ENCODE measurements at regions not wholly inside any gene's neighbourhood (a gene's known extent, or its start where the extent isn't known, plus 50 kb on each side); places are given as distances from the start of the nearest gene placed in this dataset.

DNA sequence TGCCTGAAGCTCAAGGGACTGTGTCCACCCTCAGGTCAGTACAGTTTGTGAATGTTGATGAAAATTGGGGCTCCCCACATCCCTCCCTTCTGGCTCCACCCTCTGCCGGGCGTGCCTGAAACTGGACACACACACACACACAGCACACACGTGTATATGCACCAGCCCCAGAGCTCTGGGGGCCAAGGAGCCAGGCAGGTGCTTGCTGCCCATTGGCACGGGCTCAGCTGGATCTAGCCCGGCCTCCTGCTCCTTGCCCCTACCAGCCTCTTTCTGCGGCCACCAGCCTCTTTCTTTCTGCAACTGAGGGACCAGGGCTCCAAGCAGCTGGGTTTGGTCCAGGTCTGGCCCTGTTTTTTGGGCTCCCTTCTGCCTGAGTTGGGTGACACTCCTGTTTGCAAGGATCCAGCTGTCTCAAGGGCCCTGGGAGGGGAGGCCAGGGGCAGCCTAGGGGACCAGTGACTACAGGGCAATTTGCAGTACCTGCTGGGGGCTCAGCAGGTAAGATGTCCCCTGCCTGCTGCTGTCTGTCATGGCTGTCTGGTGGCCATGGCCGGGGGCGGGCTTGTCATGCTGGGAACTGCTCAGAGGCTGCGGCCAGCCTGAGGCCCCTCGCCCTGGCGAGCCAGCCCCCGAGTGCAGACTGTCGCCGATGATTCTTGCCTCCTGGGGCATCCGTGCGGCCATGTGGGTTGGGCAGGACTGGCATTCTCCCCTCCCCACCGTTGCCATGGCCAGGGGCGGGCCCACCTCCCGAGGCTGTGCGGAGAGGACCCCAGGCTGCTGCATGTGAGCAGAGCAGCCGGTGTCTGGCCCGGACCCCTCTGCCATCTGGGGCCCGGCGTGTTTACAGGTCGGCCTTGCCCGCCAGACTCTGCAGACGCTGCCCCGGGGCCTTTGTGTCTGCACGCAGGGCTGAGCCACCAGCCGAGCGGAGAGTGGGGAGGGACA is 51.5 kb upstream of the PPARA start:
- no peaks in the 10 kb centered on the region for H3K4me1 ChIP-seq (ENCODE audit: low read length)
- peaks cover 3% of the 10 kb centered on the region for H3K36me3 ChIP-seq (replicated peaks; ENCODE audit: low read depth, low read length)
- H3K9ac ChIP-seq (ENCODE audit: low read length): no peak overlapping the region
- no peak for TF ChIP-seq EZH2phosphoT487 (IDR thresholded peaks at IDR 0.05; ENCODE audit: low read depth)
- TF ChIP-seq, protein P1, sequence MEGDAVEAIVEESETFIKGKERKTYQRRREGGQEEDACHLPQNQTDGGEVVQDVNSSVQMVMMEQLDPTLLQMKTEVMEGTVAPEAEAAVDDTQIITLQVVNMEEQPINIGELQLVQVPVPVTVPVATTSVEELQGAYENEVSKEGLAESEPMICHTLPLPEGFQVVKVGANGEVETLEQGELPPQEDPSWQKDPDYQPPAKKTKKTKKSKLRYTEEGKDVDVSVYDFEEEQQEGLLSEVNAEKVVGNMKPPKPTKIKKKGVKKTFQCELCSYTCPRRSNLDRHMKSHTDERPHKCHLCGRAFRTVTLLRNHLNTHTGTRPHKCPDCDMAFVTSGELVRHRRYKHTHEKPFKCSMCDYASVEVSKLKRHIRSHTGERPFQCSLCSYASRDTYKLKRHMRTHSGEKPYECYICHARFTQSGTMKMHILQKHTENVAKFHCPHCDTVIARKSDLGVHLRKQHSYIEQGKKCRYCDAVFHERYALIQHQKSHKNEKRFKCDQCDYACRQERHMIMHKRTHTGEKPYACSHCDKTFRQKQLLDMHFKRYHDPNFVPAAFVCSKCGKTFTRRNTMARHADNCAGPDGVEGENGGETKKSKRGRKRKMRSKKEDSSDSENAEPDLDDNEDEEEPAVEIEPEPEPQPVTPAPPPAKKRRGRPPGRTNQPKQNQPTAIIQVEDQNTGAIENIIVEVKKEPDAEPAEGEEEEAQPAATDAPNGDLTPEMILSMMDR (IDR thresholded peaks at IDR 0.05; ENCODE audit: low read depth, low read length): no peak
- H3K4me3 ChIP-seq (ENCODE audit: low read length): no peak overlapping the region
- H3K27ac ChIP-seq (ENCODE audit: low read length): no peak overlapping the region
- H3K27me3 ChIP-seq (ENCODE audit: low read depth, low read length): no peaks in the 10 kb centered on the region
- H3K4me2 ChIP-seq (ENCODE audit: low read length): no peak overlapping the region
- H4K20me1 ChIP-seq (ENCODE audit: insufficient read depth, low read length): peaks cover 3% of the 10 kb centered on the region; the same call in 1 of the 2 replicates
- H3K9me3 ChIP-seq (ENCODE audit: insufficient read depth, low read length): no peaks in the 10 kb centered on the region
- no peak overlapping the region for H2AFZ ChIP-seq (ENCODE audit: low read depth, low read length)
- no peaks in the 10 kb centered on the region for H3K79me2 ChIP-seq (ENCODE audit: low read length)

DNA sequence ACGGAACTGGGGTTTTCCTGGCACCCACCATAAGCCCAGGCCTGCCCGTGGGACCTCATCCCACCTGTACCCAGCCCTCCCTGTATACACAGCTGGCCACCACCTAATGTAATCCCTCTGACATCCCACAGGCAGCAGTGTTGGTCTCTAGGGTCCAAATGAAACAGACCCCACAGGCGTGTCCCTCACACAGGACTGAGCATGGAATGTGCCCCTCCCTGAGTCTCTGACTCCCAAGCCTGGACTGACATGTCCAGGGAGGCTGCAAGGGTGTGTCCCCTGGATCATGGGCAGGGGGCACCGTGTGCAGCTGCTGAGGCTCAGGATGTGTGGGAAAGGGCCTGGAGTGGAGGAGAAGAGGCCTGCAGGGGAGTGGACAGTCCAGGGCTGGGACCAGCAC is 50.6 kb upstream of the PPARA start:
- Histone ChIP-seq H2AFZ (ENCODE audit: low read depth, low read length) (no peak overlapping the region), H3K36me3 (replicated peaks; ENCODE audit: low read depth, low read length) (peaks cover 3% of the 10 kb centered on the region), H3K79me2 (ENCODE audit: low read length) (no peaks in the 10 kb centered on the region), H3K9ac (ENCODE audit: low read length) (no peak overlapping the region), H3K9me3 (ENCODE audit: insufficient read depth, low read length) (no peaks in the 10 kb centered on the region), H3K27ac (ENCODE audit: low read length) (no peak overlapping the region), H4K20me1 (ENCODE audit: insufficient read depth, low read length) (no peaks in the 10 kb centered on the region), H3K4me2 (ENCODE audit: low read length) (no peak overlapping the region), H3K27me3 (ENCODE audit: low read depth, low read length) (no peaks in the 10 kb centered on the region), H3K4me1 (ENCODE audit: low read length) (no peaks in the 10 kb centered on the region), H3K4me3 (ENCODE audit: low read length) (no peak overlapping the region)
- TF ChIP-seq, protein P1 (IDR thresholded peaks at IDR 0.05; ENCODE audit: low read depth, low read length): no peak
- no peak for TF ChIP-seq EZH2phosphoT487 (IDR thresholded peaks at IDR 0.05; ENCODE audit: low read depth)

DNA sequence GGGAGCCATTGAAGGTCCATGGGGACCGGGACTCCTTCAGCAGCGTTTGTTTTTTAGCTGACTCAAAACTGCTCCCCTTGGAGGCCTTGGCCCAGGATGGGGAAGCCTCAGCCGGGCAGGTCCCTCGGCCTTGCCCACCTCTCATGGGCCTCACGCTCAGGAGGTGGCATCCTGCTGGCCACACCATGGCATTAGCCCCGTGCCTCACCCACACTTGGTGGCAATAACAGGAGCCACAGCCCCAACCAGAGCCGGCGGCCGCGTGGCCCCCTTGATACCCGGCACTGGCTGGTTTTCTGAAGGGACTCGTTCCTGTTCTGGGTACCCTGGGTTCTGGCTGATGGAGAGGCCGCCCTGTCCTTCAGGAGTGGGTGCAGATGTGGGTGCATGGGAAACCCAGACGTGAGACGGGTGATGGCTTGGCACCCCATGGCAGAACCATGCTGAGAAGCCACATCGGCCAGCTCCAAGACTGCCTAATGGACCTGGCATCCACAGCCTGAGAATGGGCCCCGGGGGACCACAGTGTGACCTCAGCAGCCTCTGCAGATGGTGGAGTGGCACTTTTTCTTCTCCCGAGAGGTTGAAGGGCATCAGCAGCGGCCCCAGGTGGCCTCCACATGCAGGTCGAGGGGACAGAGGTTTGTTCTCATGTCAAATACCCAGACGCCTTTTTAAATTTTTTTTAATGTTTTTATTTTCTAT is 49.8 kb upstream of the PPARA start:
- Histone ChIP-seq H3K27ac (ENCODE audit: low read length) (no peak overlapping the region), H3K36me3 (replicated peaks; ENCODE audit: low read depth, low read length) (peaks cover 3% of the 10 kb centered on the region), H3K4me2 (ENCODE audit: low read length) (no peak overlapping the region), H3K9ac (ENCODE audit: low read length) (no peak overlapping the region), H3K27me3 (ENCODE audit: low read depth, low read length) (no peaks in the 10 kb centered on the region), H3K9me3 (ENCODE audit: insufficient read depth, low read length) (no peaks in the 10 kb centered on the region), H3K4me3 (ENCODE audit: low read length) (no peak overlapping the region), H4K20me1 (ENCODE audit: insufficient read depth, low read length) (no peaks in the 10 kb centered on the region), H3K4me1 (ENCODE audit: low read length) (no peaks in the 10 kb centered on the region), H2AFZ (ENCODE audit: low read depth, low read length) (no peak overlapping the region), H3K79me2 (ENCODE audit: low read length) (no peaks in the 10 kb centered on the region)
- no peak for TF ChIP-seq EZH2phosphoT487 (IDR thresholded peaks at IDR 0.05; ENCODE audit: low read depth)
- TF ChIP-seq, protein P1 (IDR thresholded peaks at IDR 0.05; ENCODE audit: low read depth, low read length): no peak
